HG03342 (cell line): ENCODE measurements at regions not wholly inside any gene's neighbourhood (a gene's known extent, or its start where the extent isn't known, plus 50 kb on each side); places are given as distances from the start of the nearest gene placed in this dataset.

Source experiments
- ATAC-seq: cut with Tn5 transposase; IDR thresholded peaks from one replicate; pipeline ENCODE4 v1.9.1; 2021; ENCODE audit warnings: mild to moderate bottlenecking, moderate library complexity; ENCODE audit not compliant: unreplicated experiment

DNA sequence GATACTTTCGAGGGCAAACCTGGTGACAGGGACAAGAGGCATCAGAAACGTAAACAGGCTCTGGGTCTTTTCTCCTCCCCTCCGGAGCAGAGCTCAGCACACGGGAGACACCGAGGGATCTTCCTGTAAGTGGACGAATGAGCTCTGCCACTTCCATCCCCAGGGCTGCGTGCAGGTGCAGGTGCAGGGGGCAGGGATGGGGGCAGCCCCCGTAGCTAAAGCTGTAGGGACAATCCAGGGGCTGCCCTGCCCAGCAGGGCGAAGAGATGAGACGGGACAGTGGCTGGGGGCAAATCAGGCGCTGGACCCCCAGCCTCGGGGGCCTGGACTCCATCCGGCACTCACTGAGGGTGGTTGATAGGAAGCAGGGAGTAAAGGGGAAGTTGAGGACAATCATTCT, 505.4 kb downstream of the BRD1 start:
- ATAC-seq, result no peak

DNA sequence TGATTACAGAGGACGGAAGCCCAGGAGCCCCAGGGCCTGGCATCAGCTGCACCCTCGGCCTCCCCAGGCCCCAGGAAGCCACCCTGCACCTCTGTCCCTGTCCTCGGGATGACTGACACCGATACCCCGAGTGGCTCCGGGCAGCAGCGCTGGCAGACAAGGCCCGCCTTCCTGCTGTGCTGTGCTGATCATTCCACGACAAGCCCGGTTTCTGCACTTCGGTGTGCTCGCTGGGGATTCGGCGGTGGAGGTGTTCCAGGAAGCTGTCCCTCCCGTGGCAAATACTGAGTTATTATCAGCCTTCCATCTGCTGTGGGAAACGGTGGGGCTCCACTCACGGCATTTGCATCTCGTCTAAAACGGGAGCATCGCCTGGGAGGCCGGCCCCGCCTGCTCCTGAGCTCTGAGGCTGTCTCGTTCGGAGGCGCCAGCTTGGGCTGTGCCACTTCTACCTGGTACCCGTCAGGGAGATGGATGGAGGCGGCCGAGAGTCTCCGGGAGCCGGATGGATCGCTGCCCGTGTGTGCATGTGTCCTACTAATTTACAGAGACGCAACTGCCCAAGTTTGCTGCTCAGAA, 506.1 kb downstream of the BRD1 start:
- ATAC-seq, result no peak

DNA sequence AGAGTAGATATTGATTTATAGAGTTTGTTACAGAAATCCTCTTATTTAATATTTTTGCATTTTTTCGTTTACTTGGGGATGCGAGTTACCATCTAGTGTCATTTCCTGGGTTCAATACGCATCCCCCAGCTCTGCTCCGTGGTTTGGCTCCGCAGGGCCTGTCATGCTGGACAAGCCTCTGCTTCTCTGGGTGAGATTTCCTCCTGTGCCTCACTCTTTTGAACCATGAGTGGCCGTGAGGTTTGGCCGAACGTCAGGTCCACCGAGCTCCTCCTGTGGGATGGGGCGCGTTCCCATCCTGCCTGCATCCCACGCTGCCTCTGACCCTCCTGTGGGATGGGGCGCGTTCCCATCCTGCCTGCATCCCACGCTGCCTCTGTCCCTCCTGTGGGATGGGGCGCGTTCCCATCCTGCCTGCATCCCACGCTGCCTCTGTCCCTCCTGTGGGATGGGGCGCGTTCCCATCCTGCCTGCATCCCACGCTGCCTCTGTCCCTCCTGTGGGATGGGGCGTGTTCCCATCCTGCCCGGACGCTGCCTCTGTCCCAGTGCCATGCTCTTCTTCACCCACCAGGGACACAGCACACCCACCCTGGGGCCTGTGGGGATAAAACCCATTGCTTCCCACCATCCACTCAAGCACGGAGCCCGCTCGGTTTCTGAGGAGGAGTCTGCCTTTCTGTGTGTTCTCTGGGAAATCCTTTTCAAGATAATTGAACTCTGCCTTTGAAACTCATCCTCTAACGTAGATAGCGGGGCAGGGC, 506.8 kb downstream of the BRD1 start:
- no peak for ATAC-seq

DNA sequence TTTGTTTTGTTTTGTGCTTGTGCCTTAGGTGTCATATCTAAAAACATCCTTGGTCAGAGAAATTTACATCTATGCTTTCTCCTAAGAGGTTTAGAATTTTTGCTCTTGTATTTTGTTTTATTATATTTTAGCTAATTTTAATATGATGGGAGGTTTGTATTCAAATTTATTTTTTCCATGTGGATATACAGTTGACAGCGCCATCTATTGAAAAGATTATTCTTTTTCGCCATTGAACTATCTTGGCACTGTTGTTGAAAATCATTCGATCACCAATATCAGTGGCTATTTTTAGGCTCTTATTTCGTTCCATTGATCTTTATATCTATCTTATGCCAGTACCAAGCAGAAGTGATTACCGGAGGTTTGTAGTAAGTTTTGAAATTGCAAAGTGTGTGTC, 510.3 kb downstream of the BRD1 start:
- ATAC-seq, result no peak

DNA sequence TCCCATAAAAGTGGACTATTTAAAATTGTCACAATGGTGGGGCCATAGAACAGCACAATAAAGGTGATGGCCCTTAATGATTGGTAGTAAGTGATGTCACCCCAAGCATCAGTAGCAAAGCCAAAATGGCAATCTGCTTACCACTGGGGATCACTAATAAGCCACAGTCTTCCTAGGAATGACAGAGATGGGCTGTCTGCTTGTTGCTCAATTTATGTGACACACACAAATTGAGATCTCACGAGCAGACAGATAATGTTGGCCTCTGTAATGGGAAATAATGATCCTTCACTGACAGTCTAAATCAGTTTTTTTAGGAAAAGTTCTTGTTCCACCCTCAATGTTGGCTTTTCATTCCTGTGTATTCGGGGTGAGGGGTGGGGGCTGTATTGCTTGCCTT, 515.1 kb downstream of the BRD1 start:
- no peak for ATAC-seq

DNA sequence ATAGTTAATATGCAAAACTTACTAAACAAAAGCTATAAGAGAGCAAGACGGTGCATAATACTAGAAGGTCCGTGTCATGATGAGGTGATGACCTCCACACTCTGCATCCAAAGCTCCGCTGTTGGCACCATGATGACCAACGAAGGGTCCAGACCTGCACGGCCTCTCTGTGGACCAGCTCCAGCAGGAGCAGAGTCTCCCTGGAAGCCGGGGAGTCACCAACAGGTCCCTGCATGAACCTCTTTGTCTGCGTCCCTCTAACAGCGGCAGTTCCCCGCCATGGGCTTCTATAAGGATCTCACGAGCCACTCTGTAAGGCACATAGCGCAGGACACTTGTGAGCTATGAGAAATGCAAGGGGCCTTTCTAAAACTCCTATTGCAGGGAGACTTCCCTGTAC, 517.3 kb downstream of the BRD1 start:
- ATAC-seq, result no peak

DNA sequence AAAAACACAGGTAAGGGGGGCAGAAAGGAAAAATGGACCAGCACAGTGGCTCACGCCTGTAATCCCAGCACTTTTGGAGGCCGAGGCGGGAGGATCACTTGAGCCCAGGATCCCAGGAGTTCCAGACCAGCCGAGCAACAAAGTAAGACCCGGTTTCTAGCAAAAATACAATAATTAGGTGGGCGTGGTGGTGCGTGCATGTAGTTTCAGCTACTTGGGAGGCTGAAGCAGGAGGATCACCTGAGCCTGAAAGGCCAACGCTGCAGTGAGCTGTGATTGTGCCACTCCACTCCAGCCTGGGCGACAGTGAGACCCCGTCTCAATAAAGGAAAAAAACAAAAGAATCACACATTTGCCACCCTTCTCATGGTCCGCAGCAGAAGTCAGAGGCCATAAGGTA, 519.4 kb downstream of the BRD1 start:
- ATAC-seq, result no peak

DNA sequence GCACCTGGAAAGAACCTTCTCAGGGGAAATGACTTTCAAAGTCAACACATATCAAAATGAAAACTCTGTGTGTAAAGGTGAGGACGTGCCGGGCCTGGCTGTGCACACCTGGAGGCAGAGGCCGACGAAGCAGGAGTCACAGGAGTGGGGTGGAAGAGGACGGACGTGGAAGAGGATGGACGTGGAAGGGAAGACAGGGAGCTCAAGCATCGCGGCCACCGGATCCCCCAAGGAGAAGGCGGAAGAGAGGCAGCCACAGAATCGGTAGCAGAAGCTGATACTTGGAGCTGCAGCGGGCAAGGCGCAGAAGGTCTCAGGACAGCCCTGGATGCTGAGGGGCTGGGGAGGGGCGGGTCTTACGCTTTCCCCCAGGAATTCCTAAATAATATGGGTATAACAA, 519.8 kb downstream of the BRD1 start:
- ATAC-seq, result no peak

DNA sequence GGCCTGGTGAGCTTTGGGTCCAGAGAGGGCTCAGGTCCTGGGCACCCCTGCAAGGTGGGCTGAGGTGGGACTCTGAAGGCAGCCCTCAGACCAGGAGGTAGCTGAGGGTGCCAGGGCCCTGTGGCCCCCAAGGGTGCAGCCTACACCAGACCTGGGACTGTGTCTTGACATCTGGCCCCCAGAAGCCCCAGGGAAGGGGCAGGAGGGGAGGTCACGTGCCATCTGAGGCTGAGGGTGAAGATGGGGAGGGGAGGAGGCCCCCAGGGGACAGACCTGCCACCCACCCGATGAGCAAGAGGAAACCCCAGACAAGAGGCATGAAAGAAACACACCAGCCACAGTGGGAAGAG, 520.2 kb downstream of the BRD1 start:
- no peak for ATAC-seq

DNA sequence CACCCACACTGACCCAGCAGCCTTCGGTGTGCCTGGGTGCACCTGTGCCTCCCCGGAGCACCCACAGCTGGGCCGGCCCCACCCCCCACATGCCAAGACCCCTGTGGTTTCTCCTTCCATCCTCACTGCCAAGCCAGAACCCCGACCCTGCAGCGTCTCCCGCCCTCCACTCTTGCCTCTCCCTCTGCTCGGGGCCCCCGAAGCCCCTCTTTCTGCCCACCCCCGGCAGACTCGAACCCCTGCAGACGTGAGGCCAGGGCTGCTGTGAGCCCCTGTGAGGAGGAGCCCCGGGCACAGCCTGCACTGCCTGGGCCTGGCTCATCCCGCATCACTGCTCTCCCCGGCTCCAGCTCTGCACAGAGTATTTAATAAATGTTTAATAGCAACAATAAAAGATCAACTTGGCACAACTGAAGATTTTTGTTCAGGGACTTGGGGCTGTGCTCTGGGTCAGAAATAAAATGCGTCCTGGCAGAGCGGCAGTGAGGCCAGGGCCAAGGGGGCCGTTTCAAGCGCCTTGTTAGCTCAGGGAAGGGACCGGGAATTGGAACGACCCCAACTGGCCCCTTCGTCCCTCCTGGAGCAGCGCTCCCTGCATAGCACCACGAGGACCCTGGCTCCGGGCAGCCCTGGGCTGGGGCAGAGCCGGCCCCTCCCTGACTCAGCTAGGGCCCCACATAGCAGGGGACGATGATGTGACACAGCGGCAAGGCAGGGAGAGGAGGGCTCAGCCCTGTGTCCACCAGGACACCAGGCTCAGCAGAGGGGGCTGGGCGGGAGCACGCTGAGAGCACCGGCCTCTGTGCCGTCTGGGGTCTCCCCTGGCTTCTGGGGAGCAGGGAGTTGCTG, 520.8 kb downstream of the BRD1 start:
- ATAC-seq, result no peak

DNA sequence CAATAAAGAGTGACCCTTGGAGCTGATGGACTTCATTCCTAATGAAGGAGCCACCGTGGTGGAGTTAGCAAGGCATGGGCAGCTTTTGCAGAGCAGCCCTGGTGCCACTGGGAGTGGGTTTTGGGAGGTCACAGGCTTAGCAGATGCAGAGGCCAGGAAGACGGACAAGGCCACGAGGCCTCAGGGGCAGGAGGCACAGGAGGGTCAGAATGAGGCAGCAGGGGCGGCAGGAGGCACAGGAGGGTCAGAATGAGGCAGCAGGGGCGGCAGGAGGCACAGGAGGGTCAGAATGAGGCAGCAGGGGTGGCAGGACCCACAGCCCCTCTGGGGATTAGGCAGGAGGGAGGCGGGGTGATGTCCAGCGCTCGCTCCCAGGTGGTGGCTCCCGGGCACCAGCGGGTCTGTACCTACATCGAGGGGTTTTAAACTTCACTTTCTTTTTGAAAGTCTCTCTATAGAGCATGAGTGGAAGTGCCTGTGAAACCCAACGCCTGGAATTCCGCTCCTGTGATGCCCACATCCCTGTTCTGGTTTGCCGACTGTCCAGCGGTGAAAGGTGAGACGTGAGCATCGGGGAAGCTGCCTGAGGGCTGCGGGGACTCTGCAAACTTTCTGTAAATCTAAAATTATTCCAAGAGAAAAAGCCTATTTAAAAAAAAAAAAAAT, 521.6 kb downstream of the BRD1 start:
- no peak for ATAC-seq

DNA sequence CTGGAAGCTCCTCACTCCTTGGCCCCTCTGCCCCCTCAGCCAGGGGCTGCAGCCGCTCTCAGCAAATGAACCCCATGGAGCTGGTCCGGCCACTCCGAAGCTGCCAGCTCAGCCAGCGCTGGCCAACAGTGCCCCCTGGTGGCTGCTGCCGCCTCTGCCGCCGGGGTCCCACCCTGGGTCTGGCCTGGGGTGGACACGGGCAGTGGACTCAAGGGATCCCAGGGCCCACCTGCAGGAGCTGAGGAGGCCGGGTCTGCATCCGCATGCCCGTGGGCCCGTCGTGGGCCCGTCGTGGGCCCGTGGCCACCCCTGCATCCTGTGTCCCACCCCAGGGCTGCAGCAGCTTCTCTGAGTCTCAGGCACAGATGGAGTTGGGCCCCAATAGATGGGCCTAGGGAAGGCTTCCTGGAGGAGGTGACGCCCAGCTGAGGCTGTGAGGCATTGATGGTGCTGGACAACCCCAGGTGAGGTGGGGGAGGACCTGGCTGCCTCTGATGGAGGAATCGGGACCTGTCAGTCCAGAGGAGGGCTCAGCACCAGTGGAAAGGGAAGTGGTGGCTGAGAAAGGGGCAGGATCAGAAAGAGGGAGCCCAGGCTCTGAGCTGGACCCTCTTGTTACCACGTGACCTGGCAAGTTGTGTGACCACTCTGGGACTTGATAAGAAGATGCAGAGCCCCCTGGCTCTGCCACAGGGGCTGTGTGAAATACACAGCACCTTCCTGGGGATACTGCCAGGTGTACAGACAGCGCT, 522.3 kb downstream of the BRD1 start:
- ATAC-seq, result no peak

DNA sequence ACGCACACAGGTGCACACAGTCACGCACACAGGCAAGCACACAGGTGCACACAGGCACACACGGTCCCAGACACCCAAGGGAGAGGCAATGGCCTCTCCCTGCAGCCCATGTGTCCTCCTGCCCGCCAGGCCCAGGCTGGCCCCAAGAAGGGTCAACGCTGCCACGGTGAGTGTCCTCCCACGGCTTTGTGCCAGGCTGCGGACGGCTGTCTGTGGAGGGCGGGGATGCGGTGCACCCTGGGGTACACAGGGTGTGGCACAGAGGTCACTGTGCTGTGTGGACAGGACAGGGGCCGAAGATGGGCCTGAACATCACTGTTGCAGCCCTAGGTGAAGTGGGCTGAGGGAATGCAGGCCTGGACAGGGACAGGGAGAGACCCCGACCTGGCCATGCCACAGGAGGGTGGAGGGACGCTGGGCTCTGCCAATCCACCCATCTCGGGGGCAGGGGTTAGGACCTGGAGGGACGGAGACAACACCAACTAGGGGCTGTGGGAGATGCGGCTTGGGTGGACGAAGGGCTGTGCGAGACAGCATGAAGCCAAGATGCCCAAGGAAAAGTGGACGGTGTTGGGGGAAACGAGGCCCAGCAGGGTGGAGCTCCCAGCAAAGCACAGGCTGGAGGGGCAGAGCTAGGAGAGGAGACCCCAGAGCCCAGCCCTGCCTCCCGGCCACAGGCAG, 523.8 kb downstream of the BRD1 start:
- no peak for ATAC-seq

DNA sequence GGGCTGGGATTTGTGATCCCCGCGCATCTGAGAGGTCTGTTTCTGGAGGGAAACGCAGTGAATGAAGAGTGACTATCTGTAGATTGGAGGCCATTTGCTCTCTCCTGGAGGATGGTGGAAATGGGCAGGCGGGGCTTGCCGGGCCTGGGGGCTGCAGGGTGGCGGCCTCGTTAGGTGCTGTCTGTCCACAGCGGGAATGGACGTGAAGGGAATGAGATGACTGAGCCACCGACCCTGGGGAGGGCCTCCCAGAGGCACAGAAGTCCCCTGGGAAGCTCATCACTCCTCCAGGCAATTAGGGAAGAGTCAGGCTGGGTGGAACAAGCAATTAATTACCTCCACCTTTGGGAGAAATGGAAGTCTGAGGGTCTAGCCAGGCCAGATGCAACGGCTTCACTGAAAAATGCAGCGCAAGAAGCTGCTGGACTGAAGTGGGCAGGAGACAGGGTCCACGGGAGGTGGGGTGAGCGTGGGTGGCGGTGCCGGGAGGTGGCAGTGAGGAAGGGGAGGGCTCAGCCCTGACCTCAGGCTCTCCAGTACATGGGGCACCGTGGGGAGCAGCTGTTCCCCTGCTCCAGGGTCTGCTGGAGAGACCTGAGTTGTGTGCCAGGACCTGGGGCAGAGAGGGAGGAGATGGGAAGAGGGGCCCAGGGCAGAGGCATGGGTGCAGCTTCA, 524.5 kb downstream of the BRD1 start:
- no peak for ATAC-seq

DNA sequence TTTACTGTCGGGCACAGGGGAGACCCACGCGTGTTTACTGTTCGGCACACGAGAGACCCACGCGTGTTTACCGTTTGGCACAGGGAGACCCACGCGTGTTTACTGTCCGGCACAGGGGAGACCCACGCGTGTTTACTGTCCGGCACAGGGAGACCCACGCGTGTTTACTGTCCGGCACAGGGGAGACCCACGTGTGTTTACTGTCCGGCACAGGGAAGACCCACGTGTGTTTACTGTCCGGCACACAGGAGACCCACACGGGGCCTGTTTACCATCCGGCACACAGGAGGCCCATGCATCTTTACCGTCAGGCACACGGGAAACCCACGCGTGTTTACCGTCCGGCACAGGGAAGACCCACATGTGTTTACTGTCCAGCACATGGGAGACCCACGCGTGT, 525.1 kb downstream of the BRD1 start:
- ATAC-seq, result no peak

DNA sequence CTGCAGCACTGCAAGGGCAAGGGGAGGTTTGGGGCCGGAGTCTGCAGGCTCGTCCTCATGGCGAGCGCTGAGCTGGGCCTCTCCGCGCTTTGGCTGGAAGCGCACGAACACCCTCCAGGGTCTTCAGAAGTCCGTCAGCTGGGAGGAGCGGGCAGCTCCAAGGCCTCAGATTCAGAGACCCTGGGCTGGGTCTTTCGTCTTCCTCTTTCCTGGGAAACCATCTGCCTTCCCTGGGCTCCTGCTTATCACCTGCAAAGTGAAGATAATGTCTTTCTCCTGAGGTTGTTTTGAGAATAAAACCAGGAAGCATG, 525.6 kb downstream of the BRD1 start:
- no peak for ATAC-seq

DNA sequence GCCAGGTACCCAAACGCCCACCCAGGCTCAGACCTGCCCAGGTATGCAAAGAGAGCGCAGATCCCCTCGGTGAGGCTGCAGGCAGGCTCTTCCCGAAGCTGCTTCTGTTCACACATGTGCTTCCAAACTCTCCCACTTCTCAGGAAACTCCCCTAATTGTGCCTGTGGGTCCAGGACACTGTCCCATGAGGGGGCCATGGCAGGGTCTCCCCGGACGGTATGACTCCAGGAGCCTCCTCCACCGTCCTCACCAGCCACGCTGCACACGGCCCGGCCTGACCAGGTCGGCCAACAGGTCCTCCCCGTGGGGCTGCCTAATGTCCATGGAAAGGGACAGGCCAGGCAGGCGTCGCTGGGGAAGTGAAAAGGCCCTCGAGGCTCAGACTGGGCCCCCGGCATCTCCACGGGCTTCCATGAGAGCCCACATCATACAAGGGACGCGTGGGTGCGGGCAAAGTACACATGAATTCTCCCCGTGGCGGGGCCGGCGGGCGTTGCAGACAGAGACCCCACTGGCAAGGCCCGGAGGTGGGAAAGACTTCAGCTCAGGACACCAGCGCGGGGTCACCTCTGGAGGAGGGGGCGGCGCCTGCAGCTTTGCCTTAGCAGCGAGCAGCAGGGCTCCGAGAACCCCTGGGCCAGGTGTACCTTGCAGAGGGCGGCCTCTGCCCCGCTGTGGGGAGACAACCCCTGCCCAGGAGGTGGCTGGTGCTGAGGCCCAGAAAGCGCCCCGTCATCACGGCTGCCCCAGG, 526.1 kb downstream of the BRD1 start:
- ATAC-seq, result no peak

DNA sequence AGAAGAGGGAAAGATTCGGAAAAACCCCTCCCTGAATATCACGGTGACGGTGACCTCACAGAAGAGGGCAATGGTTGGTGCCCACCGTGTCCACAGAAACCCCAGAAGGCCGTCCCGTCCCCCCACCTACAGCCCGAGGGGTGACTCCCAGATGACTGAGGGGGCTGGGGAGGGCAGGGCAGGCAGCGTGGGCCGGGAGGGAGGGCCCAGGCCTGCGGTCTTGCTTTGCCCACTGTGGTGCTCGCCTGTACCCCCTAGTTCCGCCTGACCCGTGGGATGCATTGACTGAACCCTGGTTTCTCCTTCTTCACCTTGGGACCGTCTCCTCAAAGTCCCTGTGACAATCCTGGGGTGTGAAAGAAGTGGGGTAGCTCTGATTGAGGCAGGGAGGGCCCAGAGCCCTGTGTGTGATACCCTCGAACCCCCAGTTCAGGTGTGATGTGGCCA, 526.7 kb downstream of the BRD1 start:
- ATAC-seq, result no peak

DNA sequence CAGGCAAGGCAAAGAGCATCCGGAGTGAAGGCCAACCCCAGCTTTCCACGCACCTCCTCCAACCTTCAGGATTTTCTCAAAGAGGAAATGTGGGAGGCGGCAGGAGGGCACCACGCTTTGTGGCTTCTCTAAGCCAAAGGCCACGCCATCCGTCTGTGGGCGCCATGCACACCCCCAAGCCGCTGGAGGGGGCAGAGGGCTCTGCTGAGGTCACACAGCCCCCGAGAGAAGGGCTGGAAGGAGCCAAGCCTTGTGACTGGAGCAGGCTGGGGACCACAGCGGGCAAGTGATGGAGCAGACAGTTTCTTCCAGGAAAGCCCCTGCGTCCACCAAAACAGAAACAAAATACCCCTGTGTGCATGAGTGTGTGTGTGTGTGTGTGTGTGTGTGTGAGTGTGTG, 527.4 kb downstream of the BRD1 start:
- no peak for ATAC-seq
